ENCODE measurements at regions not wholly inside any gene's neighbourhood (a gene's known extent, or its start where the extent isn't known, plus 50 kb on each side); places are given as distances from the start of the nearest gene placed in this dataset.

DNA sequence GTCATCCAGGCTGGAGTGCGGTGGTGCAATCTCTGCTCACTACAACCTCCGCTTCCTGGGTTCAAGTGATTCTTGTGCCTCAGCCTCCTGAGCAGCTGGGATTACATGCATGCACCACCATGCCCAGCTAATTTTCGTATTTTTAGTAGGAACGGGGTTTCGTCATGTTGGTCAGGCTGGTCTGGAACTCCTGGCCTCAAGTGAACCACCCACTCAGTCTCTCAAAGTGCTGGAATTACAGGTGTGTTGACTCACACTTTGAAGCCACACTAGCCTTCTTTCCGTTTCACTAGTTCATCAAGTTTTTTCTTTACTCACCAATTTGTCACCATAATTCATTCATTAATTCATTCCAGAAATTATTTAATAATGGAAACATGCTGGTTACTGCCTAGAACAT lies 298.4 kb upstream of the MTNR1B start:
- no peak for DNase-seq

DNA sequence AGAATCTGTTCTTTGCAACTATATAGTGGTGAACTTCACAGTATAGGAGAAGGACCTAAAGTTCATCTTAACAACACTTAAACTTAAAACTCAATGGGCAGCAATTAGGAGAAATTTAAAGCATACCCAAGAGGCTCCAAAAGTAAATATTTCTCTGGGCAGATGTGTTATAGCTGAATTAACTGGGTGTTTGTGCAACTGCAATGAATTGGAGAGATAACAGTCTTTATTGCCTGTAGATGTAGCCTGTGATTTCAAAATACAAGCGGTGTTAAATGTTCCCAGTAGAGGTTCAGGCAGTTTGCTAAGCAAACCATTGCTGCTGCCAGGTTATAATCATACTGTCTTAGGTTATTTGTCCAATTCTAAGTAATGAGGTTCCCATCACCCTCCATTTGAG lies 294.1 kb upstream of the MTNR1B start:
- no peak for DNase-seq

DNA sequence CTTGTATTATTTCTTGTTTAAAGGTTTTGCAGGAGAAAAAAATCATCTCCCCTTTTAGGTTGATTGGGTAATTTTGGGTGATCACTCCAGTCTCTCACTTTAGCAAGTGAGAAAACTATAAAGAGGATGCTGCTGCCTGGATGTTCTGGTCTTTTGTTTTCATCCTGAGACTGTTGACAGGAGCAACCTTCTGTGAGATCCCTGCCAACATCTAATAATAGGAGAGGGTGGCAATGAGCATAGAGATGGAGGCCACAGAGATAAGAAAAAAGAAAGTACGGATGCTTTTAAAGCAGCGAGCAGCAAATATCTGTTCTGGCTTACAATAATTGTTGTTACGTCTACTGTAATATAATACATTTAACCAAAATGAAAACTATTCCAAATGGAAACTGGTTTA lies 293.6 kb upstream of the MTNR1B start:
- DNase-seq, result no peak

DNA sequence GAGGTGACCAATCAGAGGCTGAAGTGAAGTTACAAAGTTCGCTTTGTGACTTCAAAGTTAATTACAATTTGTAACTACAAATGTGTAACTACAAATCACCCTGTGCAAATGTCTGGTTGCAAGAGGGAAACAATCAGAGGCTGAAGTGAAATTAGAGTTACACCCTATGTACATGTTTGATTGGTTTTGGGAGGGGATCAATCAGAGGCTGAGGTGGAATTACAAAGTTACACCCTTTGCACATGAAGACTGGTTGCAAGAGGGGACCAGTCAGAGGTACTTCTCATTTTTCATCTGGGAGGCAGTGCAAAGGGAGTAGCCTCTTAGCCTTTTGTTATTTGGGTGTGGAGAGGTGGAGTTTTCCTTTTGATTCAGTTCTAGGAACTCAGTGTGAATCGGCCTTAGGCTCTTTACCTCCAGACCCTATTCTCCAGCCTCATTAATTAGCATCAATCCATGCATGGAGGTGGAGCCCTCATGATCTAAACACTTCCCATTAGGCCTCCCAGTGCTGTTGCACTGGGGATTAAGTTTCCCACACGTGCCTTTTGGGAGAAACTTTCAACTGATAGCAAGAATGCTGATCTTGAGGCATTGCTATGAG lies 291.3 kb upstream of the MTNR1B start:
- no peak for DNase-seq

DNA sequence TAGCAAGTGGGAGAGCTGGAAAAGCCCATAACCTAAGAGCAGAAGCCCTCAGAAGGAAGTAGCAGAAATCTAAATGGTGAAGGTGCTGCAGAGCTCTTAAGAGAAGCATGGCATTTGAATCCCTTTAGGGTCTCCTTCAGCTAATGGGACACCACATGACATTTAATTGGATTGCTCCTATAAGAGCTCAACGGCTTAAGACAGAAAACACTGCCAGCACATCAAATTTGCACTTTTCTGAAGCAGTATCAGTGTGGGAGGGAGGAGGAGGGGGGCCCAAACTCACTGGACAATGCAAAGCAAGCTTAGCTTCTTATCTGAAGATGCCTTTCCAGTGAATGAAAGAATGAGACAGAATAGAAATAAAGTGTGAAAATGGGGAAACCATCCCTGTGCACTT lies 287.9 kb upstream of the MTNR1B start:
- no peak for DNase-seq

DNA sequence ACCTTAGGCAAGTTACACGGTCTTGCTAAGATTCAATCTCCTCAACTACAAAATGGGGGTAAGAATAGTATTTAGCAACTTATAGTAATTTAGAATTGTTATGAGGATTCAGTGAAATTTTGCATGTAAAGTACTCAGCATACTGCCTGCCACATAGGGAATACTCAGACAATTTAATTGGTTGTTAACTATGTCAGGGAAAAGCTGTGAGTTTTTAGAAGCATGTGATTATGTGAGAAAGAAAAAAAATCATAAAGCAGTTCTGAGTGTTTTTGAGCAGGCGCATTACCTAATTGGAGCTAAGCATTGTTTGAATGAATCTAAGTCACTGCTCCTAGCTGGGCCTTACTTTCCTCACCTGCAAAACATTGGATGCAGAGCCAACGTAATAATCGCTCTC lies 287.3 kb upstream of the MTNR1B start:
- no peak for DNase-seq

DNA sequence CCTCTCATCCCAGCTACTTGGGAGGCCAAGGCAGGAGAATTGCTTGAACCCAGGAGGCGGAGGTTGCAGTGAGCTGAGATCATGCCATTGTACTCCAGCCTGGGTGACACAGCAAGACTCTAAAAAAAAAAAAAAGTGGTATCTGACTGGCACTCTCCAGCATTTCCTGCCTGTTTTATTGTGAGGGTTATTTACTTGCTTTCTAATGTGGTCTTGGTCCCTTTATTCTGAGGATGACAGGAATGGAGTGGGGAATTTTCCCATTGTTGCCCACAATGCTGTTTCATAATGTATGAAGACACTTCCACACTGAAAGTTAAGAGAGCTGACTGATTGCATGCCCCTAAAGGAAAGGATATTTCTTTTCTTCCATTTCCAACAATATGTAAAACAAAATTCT lies 286.5 kb upstream of the MTNR1B start:
- no peak for DNase-seq

DNA sequence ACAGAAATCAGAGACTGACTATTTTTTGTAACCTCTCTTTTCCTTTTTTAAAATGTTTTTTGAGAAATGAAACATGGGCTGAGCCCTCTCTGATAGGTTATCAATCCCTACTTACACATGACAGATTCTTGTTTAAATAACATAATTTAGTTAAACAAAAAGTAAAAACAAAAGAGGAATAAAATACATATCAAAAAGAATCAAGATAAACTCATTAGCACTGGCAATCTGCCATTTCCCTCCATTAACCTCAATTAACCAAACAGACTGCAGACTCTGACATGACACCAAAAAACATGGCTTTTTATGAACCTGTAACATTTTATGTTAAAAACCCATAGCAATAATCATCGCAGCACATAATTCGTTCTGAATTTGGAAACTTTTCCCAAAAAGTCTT lies 284.4 kb upstream of the MTNR1B start:
- no peak for DNase-seq

DNA sequence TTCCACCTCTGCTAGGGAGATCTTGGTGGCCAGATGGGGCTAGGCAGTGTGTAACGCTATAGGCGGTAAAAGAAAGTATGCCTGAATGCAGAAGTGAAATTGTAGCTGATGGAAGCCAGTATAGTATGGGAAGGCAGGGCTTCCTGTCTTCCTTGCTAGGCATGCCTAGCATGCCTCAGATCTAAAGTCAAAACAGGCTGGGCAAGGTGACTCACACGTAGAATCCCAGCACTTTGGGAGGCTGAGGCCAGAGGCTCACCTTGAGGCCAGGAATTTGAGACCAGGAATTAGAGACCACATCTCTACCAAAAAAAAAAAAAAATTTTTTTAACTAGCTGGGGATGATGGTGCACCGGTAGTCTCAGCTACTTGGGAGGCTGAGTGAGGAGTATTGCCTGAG lies 281.7 kb upstream of the MTNR1B start:
- no peak for DNase-seq

DNA sequence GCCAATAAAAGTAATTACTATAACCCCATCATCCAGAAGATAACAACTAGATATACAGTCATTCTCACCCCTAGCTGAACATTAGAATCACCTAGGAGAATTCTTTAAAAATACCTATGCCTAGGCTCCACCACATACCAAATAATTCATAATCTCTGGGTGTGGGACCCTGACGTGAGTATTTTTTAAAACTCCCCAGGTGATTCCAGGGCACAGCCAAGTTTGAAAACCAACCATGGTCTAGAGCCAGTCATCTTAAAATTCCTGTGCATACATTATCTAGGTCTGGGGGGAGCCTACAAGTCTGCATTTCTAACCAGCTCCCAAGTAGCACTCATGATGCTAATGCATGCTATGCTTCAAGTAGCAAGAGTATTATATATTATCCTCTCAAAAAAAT lies 281.0 kb upstream of the MTNR1B start:
- no peak for DNase-seq

DNA sequence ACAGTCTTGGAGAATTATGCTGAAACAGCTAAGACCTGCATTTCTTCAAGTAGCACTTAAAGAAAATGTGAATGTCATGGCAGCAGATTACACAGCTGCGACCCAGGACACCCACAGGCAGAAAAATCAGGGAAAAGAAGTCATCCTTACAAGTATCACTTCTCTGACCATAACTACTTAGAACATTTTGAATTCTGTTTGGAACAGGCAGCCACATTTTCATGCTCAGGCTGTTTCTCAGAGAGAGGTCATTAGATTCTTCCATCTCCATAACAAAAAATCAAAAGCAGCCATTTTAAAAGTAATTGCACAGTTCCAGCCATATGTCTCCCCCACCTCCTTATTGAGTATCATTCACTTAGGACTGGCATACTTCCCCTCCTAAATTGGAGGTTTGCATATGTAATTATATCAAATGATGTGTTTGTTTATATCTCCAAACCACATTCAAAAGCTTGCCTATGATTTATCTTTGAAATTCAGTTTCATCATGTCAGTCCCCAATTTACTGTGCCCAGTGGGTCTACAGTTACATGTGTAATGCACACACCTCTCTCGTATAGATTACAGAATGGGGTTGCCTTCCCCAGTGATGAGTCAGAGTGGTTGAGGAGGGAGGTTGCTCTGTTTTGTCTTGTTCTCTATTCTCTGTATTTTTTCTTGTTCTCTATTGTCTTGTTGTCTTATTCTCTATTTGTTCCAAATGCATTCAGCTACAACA lies 276.5 kb upstream of the MTNR1B start:
- DNase-seq, result no peak

DNA sequence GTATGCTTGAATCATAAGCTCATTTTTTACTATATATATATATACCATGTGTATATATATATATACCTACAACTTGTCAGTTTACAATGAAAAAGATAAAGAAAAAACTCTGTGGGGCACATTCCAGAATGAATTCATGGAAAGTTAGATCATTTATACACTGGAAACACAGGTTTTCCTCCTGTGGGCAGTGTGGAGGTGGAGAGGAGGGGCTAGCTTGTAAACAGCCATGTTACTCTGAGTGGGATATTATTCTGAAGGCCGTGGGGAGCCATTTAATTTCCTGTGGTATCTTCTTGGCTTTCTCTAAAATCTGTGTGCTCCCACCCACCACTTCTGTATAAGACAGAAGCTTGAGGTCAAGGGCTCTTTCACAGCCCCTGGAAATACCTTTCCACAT lies 273.4 kb upstream of the MTNR1B start:
- DNase-seq, result no peak

DNA sequence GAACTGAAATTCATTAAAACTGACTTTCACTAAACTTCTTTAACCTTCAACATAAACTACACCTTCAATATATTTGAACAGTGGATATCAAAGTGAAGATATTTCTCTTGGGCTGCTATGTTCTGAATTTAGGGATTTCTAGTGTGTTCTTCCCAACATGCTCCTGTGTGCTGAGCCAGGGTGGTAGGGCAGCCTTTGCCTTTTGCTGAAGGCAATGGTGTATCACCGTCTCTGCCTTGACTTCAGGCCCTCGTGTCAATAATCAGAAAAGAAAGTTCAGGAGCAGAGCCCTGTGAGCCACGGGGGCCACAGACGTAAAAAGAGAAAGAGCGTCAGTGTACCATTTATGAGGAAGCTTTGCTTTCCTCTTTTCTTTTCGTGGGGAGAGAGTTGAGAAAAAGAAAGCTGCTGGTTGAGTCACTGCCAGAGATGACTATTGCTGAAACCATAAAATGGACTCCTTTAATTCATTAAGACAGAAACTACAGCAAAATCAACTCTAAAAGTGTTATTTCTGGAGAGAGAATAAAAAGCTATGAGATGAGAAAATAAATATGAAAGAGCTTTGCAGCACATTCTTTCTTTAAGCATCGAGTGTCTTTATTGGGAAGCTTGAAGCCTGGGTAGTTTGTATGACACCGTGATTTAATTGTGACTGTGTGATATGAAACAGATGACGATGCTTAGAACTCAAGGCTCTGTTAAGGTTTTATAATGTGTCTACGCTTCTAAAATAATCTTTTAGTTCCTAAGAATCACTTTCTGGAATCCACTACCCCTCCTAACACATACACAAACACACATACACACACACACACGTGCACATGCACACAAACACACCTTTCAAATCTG lies 271.8 kb upstream of the MTNR1B start:
- no peak for DNase-seq

DNA sequence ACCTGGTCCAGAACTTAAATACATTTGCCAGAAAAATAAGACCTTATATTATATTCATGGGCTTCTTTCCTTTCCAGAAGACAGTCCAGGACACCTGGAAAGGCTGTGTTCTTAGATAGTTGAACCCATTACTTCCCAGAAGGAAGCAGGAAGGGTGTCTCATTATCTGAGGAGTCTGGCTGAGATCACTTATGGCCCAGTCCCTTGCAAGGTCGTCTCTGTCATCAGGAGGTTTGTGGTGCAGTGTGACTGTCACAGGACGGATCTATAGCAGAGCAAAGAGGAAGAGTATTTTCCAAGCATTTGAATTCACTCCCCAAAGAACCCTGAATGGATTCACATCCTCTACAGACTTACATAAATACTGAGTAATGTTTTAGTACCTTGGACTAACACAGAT lies 270.7 kb upstream of the MTNR1B start:
- no peak for DNase-seq

DNA sequence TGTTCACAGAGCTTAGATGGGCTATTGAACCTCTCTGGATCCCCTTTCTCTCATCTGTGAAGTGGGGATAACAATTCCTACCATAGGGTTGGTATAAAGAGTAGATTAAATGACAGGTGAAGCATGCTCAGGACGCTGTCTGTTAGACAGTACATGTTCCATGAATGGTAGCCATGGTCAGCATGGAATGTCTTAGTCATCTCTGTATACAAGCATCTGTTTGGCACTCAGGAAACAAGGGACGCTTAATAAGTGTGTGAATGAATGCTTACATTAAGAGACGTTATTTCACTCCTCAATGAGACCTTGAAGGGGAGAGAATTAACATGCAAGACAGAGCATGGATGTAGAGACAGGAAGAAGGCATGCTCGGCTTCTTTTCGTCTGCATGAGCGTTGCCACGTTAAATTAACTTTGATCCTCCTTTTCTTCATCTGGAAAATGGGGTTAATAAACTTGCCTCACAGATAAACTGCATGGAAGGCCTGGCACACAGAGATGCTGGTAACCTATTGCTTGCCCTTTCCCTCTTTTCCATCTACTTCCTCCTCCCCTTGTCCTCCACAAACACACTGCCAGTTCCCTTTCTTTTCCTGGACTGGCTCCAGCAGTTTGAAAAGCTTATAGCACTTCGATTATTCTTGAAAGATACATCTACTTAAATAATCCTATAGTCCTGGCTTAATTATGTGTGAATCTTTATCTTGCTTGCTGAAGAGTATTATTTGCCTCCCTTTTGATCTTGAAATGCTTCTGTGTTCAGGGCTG lies 267.2 kb upstream of the MTNR1B start:
- no peak for DNase-seq

DNA sequence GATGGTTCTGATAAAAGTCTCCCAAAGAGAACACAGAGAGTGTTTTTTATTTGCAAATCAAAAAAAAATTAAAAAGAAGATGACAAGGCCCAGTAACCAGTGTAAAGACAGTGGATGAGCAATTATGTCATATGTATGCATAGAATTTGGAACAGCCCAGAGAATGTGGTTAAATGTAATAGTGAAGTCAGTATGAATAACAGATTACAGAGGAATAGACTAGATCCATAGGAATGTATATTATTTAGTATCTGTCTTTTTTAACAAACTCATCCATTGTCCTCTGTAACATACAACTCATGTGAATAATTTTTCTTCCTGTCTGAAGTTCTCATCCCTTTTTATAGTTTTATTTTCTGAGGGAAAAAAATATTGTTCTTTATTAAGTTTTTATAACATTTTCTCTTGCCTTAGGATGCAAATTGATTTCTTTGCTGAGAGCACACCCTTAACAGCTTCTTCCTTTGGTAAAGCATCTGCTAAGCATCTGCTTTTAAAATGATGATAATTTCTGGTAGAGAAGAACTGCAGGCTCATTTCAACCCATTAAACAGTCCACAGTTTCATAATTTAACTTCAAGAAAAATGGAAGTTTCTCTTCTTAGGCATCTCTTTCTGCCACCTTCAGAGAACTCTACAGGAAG lies 266.5 kb upstream of the MTNR1B start:
- no peak for DNase-seq

DNA sequence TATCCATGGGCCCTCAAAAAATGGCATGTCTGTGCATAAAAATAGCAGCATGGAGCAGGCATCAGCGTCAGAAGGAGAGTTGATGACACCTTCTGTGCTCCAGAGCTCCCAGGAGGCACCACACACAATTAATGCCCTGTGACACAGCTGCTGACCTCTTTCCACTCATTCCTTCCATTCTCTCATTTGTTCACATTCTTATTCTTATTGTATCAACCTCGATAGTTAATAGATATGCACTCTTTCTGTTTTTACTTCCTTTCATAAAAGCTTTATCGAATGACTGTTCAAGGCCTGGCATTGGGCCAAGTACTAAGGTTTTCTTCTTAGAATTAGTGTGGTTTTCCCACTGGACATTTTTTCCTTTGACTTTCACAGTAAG lies 266.0 kb upstream of the MTNR1B start:
- no peak for DNase-seq

DNA sequence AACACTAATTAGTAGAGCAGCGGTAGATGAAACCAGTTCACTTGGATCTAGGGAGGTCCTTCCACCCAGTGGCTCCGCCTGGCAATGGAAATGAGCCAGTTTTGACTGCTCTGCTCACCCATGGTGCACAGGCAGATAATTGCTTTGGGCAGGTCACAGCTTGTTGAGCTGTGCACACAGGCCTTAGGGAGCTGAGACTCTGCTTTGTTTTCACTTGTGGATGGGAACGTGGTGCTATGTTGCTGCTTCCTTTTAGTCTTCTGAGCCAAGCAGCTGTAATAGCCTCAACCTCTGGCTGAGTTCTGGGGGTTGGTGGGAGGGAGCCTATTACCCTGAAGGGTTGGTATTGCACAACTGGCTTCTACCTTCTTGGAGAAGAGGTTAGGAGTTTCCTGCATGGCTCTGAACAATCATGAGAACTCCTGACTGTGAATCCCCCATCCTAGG lies 262.3 kb upstream of the MTNR1B start:
- DNase-seq, result no peak

DNA sequence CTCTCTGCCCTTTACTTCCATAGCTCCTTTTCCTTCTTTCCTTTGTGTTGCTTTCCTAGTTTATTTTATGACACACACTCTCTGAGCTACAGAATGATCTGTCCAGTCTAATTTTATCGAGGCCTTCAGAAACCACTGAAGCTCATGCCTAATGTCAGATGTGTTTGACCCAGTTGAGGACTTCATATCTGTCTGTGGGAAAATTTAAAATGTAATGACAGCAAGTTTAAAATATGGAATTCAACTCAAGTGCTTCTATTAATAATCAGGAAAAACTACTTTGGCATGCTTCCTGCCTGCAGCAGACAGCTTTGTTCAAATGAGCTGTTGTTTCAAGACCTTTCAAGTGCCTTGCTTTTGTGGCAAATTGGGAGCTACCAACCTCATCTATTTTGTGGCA lies 261.8 kb upstream of the MTNR1B start:
- no peak for DNase-seq

DNA sequence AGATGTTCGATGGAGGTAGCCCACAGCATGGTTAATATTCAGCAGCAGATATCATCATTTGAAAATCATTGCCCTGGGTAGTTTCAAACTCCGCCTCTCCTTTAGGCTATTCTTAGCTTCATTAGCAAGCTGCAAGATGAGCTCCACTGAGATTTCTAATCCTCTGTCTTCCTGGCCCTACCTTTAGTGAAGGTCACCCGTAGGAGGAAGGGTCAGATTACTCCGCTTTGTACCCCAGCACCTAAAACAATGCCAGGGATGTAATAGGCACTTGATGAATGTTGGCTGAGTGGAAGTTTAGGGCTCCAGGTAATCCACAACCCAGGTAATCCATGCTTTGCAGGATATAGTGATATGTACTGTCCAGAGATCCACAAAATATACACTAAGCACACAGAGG lies 260.1 kb upstream of the MTNR1B start:
- no peak for DNase-seq

DNA sequence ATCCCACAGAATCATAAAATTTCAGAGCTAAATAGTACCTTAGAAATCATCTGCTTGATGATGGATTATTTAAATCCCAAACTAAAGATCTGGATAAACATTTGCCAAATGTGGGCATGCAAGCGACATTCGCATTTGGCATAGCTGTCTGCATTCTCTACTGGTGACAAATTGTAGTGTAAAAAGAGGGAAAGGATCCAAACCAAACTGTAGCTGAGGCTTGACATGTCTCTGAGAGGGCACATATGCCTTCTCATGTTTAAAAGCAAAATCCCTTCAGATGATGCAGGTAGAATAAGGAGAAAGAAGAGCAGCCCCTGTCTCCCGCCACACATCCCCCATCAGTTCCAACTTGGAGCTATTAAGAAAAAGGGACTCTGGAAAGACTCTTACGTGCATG lies 257.5 kb upstream of the MTNR1B start:
- DNase-seq, result no peak

DNA sequence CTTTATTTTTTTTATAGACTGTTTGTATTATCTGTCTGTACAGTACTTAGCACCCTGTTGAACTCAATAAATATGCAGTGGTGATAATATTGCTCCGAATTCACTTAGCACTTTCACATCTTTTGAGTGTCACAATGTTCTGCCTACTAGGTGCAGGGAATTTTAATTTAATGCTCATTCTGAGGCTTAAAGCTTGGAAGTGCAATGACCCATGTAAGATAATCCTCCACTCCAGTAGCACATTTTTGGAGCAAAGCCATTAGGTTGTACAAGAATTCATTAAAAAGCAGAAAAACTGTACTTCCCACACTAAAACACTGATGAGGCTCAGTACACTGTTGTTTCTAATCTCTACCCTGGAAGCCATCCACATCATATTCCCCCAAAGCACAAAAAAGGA lies 255.3 kb upstream of the MTNR1B start:
- DNase-seq, result no peak

DNA sequence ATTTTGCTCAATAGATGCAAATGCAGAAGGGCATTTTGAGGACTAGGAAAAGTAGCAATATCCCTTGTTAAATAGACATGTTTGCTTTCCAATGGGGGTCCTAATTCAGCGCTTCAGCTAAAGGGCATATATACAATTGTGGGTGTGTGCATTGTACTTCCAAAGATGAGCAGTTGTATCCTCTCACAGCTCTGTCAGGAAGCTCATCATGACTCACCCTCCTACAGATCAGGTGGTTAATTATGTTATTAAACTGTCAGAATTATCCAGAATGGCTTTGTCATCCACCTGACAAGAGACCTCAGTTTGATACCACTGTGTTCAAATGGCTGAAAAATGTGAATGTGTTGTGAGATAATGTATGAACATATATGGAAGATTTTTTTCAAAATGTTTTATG lies 252.2 kb upstream of the MTNR1B start:
- DNase-seq, result no peak

Measured in hippocampal formation (tissue), 2 donors.